A673 (cell line): ENCODE measurements at regions not wholly inside any gene's neighbourhood (a gene's known extent, or its start where the extent isn't known, plus 50 kb on each side); places are given as distances from the start of the nearest gene placed in this dataset.

Source experiments
- EZH2 ChIP-seq: fragments of 200-600 bp; sonication (generic); IDR thresholded peaks from 2 replicates; pipeline ENCODE4 v1.6.1; 2017; ENCODE audit warnings: borderline replicate concordance, low read depth, mild to moderate bottlenecking, mixed read lengths, antibody characterized with exemption, low read length; ENCODE audit not compliant: poor library complexity, severe bottlenecking
- TF ChIP-seq, protein P1 (sequence below): fragments of 300-800, 200-600 bp; sonication (generic); conservative IDR thresholded peaks from 2 replicates; pipeline ENCODE4 v1.5.1; 2017; ENCODE audit warnings: low read depth, mild to moderate bottlenecking, antibody characterized with exemption, low read length, moderate library complexity, mixed read lengths

DNA sequence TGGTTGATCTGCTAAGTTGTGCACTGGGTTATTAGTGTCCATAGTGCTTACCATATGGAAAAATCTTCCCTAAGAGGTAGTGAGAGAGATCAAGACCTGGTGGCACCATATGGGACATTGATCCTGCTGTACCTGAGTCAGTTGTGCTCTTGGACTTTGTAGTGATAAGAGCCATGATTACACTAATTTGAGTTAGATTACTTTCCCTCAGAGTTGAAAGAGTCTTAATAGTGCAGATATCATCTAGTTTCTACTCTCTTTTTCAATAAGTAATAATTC lies 114.2 kb downstream of the KCNE4 start:
- TF ChIP-seq, protein P1, sequence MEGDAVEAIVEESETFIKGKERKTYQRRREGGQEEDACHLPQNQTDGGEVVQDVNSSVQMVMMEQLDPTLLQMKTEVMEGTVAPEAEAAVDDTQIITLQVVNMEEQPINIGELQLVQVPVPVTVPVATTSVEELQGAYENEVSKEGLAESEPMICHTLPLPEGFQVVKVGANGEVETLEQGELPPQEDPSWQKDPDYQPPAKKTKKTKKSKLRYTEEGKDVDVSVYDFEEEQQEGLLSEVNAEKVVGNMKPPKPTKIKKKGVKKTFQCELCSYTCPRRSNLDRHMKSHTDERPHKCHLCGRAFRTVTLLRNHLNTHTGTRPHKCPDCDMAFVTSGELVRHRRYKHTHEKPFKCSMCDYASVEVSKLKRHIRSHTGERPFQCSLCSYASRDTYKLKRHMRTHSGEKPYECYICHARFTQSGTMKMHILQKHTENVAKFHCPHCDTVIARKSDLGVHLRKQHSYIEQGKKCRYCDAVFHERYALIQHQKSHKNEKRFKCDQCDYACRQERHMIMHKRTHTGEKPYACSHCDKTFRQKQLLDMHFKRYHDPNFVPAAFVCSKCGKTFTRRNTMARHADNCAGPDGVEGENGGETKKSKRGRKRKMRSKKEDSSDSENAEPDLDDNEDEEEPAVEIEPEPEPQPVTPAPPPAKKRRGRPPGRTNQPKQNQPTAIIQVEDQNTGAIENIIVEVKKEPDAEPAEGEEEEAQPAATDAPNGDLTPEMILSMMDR, result no peak
- TF ChIP-seq EZH2, result no peak
